ENCODE measurements at regions not wholly inside any gene's neighbourhood (a gene's known extent, or its start where the extent isn't known, plus 50 kb on each side); places are given as distances from the start of the nearest gene placed in this dataset.
"Not testable (repeated sequence)": the region's sequence is repeated elsewhere in the genome, so short reads cannot be mapped to it uniquely, and the experiment has no call there.

GRCh38 chr21:9036966-9037587 lies 1484.3 kb upstream of the TPTE start:
- not testable (repeated sequence) for DNase-seq (ENCODE audit: low spot score)

GRCh38 chr21:9037588-9038544 lies 1483.5 kb upstream of the TPTE start:
- H3K36me3 ChIP-seq (ENCODE audit: control insufficient read depth in 4 of 4, insufficient read depth in 3 of 4, low read depth in 1 of 4, low read length in 3 of 4); DNase-seq (ENCODE audit: low spot score); H3K4me1 ChIP-seq (ENCODE audit: control insufficient read depth in 4 of 4, insufficient read depth in 4 of 4, low read length in 3 of 4); H3K27ac ChIP-seq (ENCODE audit: low read depth in 1 of 2, low read length in 2 of 2); H3K4me3 ChIP-seq (ENCODE audit: low read depth in 1 of 3, low read length in 3 of 3); H3K9me3 ChIP-seq (ENCODE audit: control insufficient read depth in 4 of 4, low read length in 3 of 4); H3K9ac ChIP-seq (ENCODE audit: low read depth in 1 of 2, low read length in 2 of 2); H3K27me3 ChIP-seq (ENCODE audit: control insufficient read depth in 4 of 4, insufficient read depth in 4 of 4, low read length in 3 of 4): not testable (repeated sequence)
- WGBS = 63% methylated on average over 39 of the region's 39 CpGs

More at GRCh38 chr21:9036966-9037587, 1484.3 kb upstream of the TPTE start:
- H3K4me3 ChIP-seq (ENCODE audit: low read depth in 1 of 3, low read length in 3 of 3); H3K36me3 ChIP-seq (ENCODE audit: control insufficient read depth in 4 of 4, insufficient read depth in 3 of 4, low read depth in 1 of 4, low read length in 3 of 4); H3K27ac ChIP-seq (ENCODE audit: low read depth in 1 of 2, low read length in 2 of 2); H3K9me3 ChIP-seq (ENCODE audit: control insufficient read depth in 4 of 4, low read length in 3 of 4); H3K27me3 ChIP-seq (ENCODE audit: control insufficient read depth in 4 of 4, insufficient read depth in 4 of 4, low read length in 3 of 4); H3K9ac ChIP-seq (ENCODE audit: low read depth in 1 of 2, low read length in 2 of 2); H3K4me1 ChIP-seq (ENCODE audit: control insufficient read depth in 4 of 4, insufficient read depth in 4 of 4, low read length in 3 of 4): not testable (repeated sequence)
- WGBS = 82% methylated on average over 4 of the region's 4 CpGs

- not testable (repeated sequence) for H3K4me1 ChIP-seq (ENCODE audit: control insufficient read depth in 4 of 4, insufficient read depth in 4 of 4, low read length in 3 of 4); H3K4me3 ChIP-seq (ENCODE audit: low read depth in 1 of 3, low read length in 3 of 3); H3K27me3 ChIP-seq (ENCODE audit: control insufficient read depth in 4 of 4, insufficient read depth in 4 of 4, low read length in 3 of 4); H3K27ac ChIP-seq (ENCODE audit: low read depth in 1 of 2, low read length in 2 of 2); H3K36me3 ChIP-seq (ENCODE audit: control insufficient read depth in 4 of 4, insufficient read depth in 3 of 4, low read depth in 1 of 4, low read length in 3 of 4); DNase-seq (ENCODE audit: low spot score); H3K9ac ChIP-seq (ENCODE audit: low read depth in 1 of 2, low read length in 2 of 2); H3K9me3 ChIP-seq (ENCODE audit: control insufficient read depth in 4 of 4, low read length in 3 of 4)
- 59% methylated on average over 45 of the region's 45 CpGs for WGBS
Observed at GRCh38 chr21:9039520-9040365, 1481.6 kb upstream of the TPTE start.

GRCh38 chr21:9040406-9040805 lies 1481.0 kb upstream of the TPTE start:
- not testable (repeated sequence) for H3K4me3 ChIP-seq (ENCODE audit: low read depth in 1 of 3, low read length in 3 of 3); H3K27me3 ChIP-seq (ENCODE audit: control insufficient read depth in 4 of 4, insufficient read depth in 4 of 4, low read length in 3 of 4); H3K36me3 ChIP-seq (ENCODE audit: control insufficient read depth in 4 of 4, insufficient read depth in 3 of 4, low read depth in 1 of 4, low read length in 3 of 4); H3K4me1 ChIP-seq (ENCODE audit: control insufficient read depth in 4 of 4, insufficient read depth in 4 of 4, low read length in 3 of 4); H3K9ac ChIP-seq (ENCODE audit: low read depth in 1 of 2, low read length in 2 of 2); H3K27ac ChIP-seq (ENCODE audit: low read depth in 1 of 2, low read length in 2 of 2); DNase-seq (ENCODE audit: low spot score); H3K9me3 ChIP-seq (ENCODE audit: control insufficient read depth in 4 of 4, low read length in 3 of 4)
- WGBS = 61% methylated on average over 19 of the region's 19 CpGs

GRCh38 chr21:9041175-9041948 lies 1480.0 kb upstream of the TPTE start:
- not testable (repeated sequence) for H3K4me3 ChIP-seq (ENCODE audit: low read depth in 1 of 3, low read length in 3 of 3); H3K9me3 ChIP-seq (ENCODE audit: control insufficient read depth in 4 of 4, low read length in 3 of 4); H3K36me3 ChIP-seq (ENCODE audit: control insufficient read depth in 4 of 4, insufficient read depth in 3 of 4, low read depth in 1 of 4, low read length in 3 of 4); H3K4me1 ChIP-seq (ENCODE audit: control insufficient read depth in 4 of 4, insufficient read depth in 4 of 4, low read length in 3 of 4); H3K27ac ChIP-seq (ENCODE audit: low read depth in 1 of 2, low read length in 2 of 2); H3K27me3 ChIP-seq (ENCODE audit: control insufficient read depth in 4 of 4, insufficient read depth in 4 of 4, low read length in 3 of 4); DNase-seq (ENCODE audit: low spot score); H3K9ac ChIP-seq (ENCODE audit: low read depth in 1 of 2, low read length in 2 of 2)
- 78% methylated on average over 33 of the region's 33 CpGs for WGBS

- H3K9ac ChIP-seq (ENCODE audit: low read depth in 1 of 2, low read length in 2 of 2); H3K36me3 ChIP-seq (ENCODE audit: control insufficient read depth in 4 of 4, insufficient read depth in 3 of 4, low read depth in 1 of 4, low read length in 3 of 4); H3K9me3 ChIP-seq (ENCODE audit: control insufficient read depth in 4 of 4, low read length in 3 of 4); H3K27me3 ChIP-seq (ENCODE audit: control insufficient read depth in 4 of 4, insufficient read depth in 4 of 4, low read length in 3 of 4); H3K4me3 ChIP-seq (ENCODE audit: low read depth in 1 of 3, low read length in 3 of 3); H3K4me1 ChIP-seq (ENCODE audit: control insufficient read depth in 4 of 4, insufficient read depth in 4 of 4, low read length in 3 of 4); H3K27ac ChIP-seq (ENCODE audit: low read depth in 1 of 2, low read length in 2 of 2); DNase-seq (ENCODE audit: low spot score): not testable (repeated sequence)
- WGBS = 41% methylated on average over 10 of the region's 38 CpGs
Observed at GRCh38 chr21:9043089-9043488, 1478.3 kb upstream of the TPTE start.

GRCh38 chr21:9046870-9047269 lies 1474.5 kb upstream of the TPTE start:
- not testable (repeated sequence) for H3K27me3 ChIP-seq (ENCODE audit: control insufficient read depth in 4 of 4, insufficient read depth in 4 of 4, low read length in 3 of 4); H3K4me3 ChIP-seq (ENCODE audit: low read depth in 1 of 3, low read length in 3 of 3); H3K27ac ChIP-seq (ENCODE audit: low read depth in 1 of 2, low read length in 2 of 2); H3K9me3 ChIP-seq (ENCODE audit: control insufficient read depth in 4 of 4, low read length in 3 of 4); H3K9ac ChIP-seq (ENCODE audit: low read depth in 1 of 2, low read length in 2 of 2); H3K4me1 ChIP-seq (ENCODE audit: control insufficient read depth in 4 of 4, insufficient read depth in 4 of 4, low read length in 3 of 4); H3K36me3 ChIP-seq (ENCODE audit: control insufficient read depth in 4 of 4, insufficient read depth in 3 of 4, low read depth in 1 of 4, low read length in 3 of 4); DNase-seq (ENCODE audit: low spot score)
- 74% methylated on average over 11 of the region's 14 CpGs for WGBS
